ENCODE measurements at regions not wholly inside any gene's neighbourhood (a gene's known extent, or its start where the extent isn't known, plus 50 kb on each side); places are given as distances from the start of the nearest gene placed in this dataset.

- TF ChIP-seq, protein P1, sequence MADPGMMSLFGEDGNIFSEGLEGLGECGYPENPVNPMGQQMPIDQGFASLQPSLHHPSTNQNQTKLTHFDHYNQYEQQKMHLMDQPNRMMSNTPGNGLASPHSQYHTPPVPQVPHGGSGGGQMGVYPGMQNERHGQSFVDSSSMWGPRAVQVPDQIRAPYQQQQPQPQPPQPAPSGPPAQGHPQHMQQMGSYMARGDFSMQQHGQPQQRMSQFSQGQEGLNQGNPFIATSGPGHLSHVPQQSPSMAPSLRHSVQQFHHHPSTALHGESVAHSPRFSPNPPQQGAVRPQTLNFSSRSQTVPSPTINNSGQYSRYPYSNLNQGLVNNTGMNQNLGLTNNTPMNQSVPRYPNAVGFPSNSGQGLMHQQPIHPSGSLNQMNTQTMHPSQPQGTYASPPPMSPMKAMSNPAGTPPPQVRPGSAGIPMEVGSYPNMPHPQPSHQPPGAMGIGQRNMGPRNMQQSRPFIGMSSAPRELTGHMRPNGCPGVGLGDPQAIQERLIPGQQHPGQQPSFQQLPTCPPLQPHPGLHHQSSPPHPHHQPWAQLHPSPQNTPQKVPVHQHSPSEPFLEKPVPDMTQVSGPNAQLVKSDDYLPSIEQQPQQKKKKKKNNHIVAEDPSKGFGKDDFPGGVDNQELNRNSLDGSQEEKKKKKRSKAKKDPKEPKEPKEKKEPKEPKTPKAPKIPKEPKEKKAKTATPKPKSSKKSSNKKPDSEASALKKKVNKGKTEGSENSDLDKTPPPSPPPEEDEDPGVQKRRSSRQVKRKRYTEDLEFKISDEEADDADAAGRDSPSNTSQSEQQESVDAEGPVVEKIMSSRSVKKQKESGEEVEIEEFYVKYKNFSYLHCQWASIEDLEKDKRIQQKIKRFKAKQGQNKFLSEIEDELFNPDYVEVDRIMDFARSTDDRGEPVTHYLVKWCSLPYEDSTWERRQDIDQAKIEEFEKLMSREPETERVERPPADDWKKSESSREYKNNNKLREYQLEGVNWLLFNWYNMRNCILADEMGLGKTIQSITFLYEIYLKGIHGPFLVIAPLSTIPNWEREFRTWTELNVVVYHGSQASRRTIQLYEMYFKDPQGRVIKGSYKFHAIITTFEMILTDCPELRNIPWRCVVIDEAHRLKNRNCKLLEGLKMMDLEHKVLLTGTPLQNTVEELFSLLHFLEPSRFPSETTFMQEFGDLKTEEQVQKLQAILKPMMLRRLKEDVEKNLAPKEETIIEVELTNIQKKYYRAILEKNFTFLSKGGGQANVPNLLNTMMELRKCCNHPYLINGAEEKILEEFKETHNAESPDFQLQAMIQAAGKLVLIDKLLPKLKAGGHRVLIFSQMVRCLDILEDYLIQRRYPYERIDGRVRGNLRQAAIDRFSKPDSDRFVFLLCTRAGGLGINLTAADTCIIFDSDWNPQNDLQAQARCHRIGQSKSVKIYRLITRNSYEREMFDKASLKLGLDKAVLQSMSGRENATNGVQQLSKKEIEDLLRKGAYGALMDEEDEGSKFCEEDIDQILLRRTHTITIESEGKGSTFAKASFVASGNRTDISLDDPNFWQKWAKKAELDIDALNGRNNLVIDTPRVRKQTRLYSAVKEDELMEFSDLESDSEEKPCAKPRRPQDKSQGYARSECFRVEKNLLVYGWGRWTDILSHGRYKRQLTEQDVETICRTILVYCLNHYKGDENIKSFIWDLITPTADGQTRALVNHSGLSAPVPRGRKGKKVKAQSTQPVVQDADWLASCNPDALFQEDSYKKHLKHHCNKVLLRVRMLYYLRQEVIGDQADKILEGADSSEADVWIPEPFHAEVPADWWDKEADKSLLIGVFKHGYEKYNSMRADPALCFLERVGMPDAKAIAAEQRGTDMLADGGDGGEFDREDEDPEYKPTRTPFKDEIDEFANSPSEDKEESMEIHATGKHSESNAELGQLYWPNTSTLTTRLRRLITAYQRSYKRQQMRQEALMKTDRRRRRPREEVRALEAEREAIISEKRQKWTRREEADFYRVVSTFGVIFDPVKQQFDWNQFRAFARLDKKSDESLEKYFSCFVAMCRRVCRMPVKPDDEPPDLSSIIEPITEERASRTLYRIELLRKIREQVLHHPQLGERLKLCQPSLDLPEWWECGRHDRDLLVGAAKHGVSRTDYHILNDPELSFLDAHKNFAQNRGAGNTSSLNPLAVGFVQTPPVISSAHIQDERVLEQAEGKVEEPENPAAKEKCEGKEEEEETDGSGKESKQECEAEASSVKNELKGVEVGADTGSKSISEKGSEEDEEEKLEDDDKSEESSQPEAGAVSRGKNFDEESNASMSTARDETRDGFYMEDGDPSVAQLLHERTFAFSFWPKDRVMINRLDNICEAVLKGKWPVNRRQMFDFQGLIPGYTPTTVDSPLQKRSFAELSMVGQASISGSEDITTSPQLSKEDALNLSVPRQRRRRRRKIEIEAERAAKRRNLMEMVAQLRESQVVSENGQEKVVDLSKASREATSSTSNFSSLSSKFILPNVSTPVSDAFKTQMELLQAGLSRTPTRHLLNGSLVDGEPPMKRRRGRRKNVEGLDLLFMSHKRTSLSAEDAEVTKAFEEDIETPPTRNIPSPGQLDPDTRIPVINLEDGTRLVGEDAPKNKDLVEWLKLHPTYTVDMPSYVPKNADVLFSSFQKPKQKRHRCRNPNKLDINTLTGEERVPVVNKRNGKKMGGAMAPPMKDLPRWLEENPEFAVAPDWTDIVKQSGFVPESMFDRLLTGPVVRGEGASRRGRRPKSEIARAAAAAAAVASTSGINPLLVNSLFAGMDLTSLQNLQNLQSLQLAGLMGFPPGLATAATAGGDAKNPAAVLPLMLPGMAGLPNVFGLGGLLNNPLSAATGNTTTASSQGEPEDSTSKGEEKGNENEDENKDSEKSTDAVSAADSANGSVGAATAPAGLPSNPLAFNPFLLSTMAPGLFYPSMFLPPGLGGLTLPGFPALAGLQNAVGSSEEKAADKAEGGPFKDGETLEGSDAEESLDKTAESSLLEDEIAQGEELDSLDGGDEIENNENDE (IDR thresholded peaks at IDR 0.05; ENCODE audit: insufficient replicate concordance, low read length) = no peak
- TF ChIP-seq CREB1 (IDR thresholded peaks at IDR 0.05) = no peak
- TF ChIP-seq KDM5A (IDR thresholded peaks at IDR 0.05; ENCODE audit: low read length) = no peak
- no peak for TF ChIP-seq SAP30 (IDR thresholded peaks at IDR 0.05; ENCODE audit: insufficient read depth, insufficient replicate concordance, low read length)
- no peak for TF ChIP-seq HDAC6 (IDR thresholded peaks at IDR 0.05; ENCODE audit: low read depth, low read length)
- TF ChIP-seq SP4 (IDR thresholded peaks at IDR 0.05; ENCODE audit: low read length) = no peak
- no peak for TF ChIP-seq ASH2L (IDR thresholded peaks at IDR 0.05; ENCODE audit: low read length)
- no peak for TF ChIP-seq POU5F1 (IDR thresholded peaks at IDR 0.05; ENCODE audit: low read depth, low read length)
- TF ChIP-seq JUND (IDR thresholded peaks at IDR 0.05; ENCODE audit: low read length) = no peak
- no peak for TF ChIP-seq BRCA1 (IDR thresholded peaks at IDR 0.05; ENCODE audit: low read depth, low read length)
- TF ChIP-seq POLR2A (IDR thresholded peaks at IDR 0.05; ENCODE audit: control extremely low read depth in 1 of 2, low read depth in 2 of 2, low read length in 2 of 2) = no peak
- TF ChIP-seq TAF1 (IDR thresholded peaks at IDR 0.05; ENCODE audit: low read depth, low read length) = no peak
- no peak for TF ChIP-seq JUN (IDR thresholded peaks at IDR 0.05; ENCODE audit: low read depth, low read length)
- TF ChIP-seq PHF8 (conservative IDR thresholded peaks at IDR 0.05; ENCODE audit: low read depth, low read length) = no peak
- no peak for TF ChIP-seq ZNF274 (IDR thresholded peaks at IDR 0.05; ENCODE audit: borderline replicate concordance, extremely low read depth, low read length)
Observed at GRCh38 chr5:51201708-51202107, 181.5 kb upstream of the ISL1 start (continued).

All from H1 (cell line).